CD14-positive monocyte (primary cell): ENCODE measurements at regions not wholly inside any gene's neighbourhood (a gene's known extent, or its start where the extent isn't known, plus 50 kb on each side); places are given as distances from the start of the nearest gene placed in this dataset.
"Not testable (repeated sequence)": the region's sequence is repeated elsewhere in the genome, so short reads cannot be mapped to it uniquely, and the experiment has no call there.

Experiments
- DNase-seq, 3 donors: peaks; one replicate each; pipeline ENCODE4 v3.0.0-alpha.2; 2011 to 2022
- H2AFZ ChIP-seq: 2 replicates; pipeline ENCODE4 v1.6.0; 2012; ENCODE audit warnings: mild to moderate bottlenecking, low read depth, low read length, inconsistent platforms; ENCODE audit not compliant: insufficient read depth, poor library complexity, severe bottlenecking
- H3K27ac ChIP-seq, 2 donors: 1 replicate in 1 of 2; 2 replicates in 1 of 2; pipeline ENCODE4 v1.5.1; 2012 to 2013; ENCODE audit warnings: low read length in 2 of 2, control low read depth in 1 of 2, inconsistent platforms in 1 of 2, low read depth in 1 of 2, mild to moderate bottlenecking in 1 of 2
- H3K27me3 ChIP-seq, 2 donors: one replicate each; pipeline versions ENCODE4 v1.6.0 to v1.6.1; 2011 to 2013; ENCODE audit warnings: low read length in 2 of 2; ENCODE audit not compliant: control insufficient read depth in 2 of 2, insufficient read depth in 2 of 2
- H3K36me3 ChIP-seq, 2 donors: replicated peaks in 1 of 2; 1 replicate in 1 of 2; 2 replicates in 1 of 2; pipeline versions ENCODE4 v1.5.1 to v1.6.1; 2012 to 2013; ENCODE audit warnings: low read length in 2 of 2, control low read depth in 1 of 2, inconsistent platforms in 1 of 2, mild to moderate bottlenecking in 1 of 2; ENCODE audit not compliant: insufficient read depth in 2 of 2, control insufficient read depth in 1 of 2
- H3K4me1 ChIP-seq, 2 donors: 1 replicate in 1 of 2; 2 replicates in 1 of 2; pipeline versions ENCODE4 v1.5.1 to v1.6.1; 2012 to 2013; ENCODE audit warnings: low read length in 2 of 2, control low read depth in 1 of 2, inconsistent platforms in 1 of 2, mild to moderate bottlenecking in 1 of 2, moderate library complexity in 1 of 2; ENCODE audit not compliant: insufficient read depth in 2 of 2, control insufficient read depth in 1 of 2
- H3K4me2 ChIP-seq: replicated peaks from 2 replicates; pipeline ENCODE3; 2012; ENCODE audit warnings: low read length, moderate library complexity, mild to moderate bottlenecking; ENCODE audit not compliant: poor library complexity, severe bottlenecking; ENCODE audit errors: extremely low read depth
- H3K4me3 ChIP-seq, 3 experiments: fragments of 200-600 bp in 1 of 3; sonication (generic) in 1 of 3; replicated peaks in 1 of 3; 1 replicate in 2 of 3; 2 replicates in 1 of 3; pipeline ENCODE4 v1.5.1; 2011 to 2013; ENCODE audit warnings: low read length in 3 of 3, mild to moderate bottlenecking in 3 of 3, control low read depth in 2 of 3, low read depth in 2 of 3, inconsistent platforms in 1 of 3, moderate library complexity in 1 of 3
- H3K79me2 ChIP-seq: 2 replicates; pipeline ENCODE4 v1.6.0; 2012; ENCODE audit warnings: mild to moderate bottlenecking, control low read depth, inconsistent platforms, low read length, moderate library complexity; ENCODE audit not compliant: insufficient read depth
- H3K9ac ChIP-seq: 2 replicates; pipeline ENCODE4 v1.6.0; 2017; ENCODE audit warnings: low read length, mild to moderate bottlenecking; ENCODE audit not compliant: insufficient read depth, poor library complexity, severe bottlenecking
- H3K9me3 ChIP-seq, 2 donors: replicated peaks in 1 of 2; 1 replicate in 1 of 2; 2 replicates in 1 of 2; pipeline versions ENCODE4 v1.5.1 to v1.6.1; 2012 to 2013; ENCODE audit warnings: low read length in 2 of 2, control low read depth in 1 of 2; ENCODE audit not compliant: control insufficient read depth in 1 of 2, insufficient read depth in 1 of 2
- H4K20me1 ChIP-seq: 2 replicates; pipeline ENCODE4 v1.6.0; 2012; ENCODE audit warnings: mild to moderate bottlenecking, low read length, control low read depth, moderate library complexity; ENCODE audit not compliant: insufficient read depth
- H3K27ac Mint-ChIP-seq, 7 donors: one replicate each; pipeline ENCODE4 v1.8.0; 2020; ENCODE audit warnings: mild to moderate bottlenecking in 7 of 7, mixed read lengths in 7 of 7, moderate library complexity in 6 of 7, inconsistent platforms in 2 of 7
- H3K27me3 Mint-ChIP-seq, 3 donors: one replicate each; pipeline ENCODE4 v1.8.0; 2021 to 2022; ENCODE audit warnings: low read depth in 3 of 3, mild to moderate bottlenecking in 3 of 3, mixed read lengths in 3 of 3, moderate library complexity in 3 of 3, inconsistent platforms in 1 of 3
- H3K36me3 Mint-ChIP-seq, 2 donors: one replicate each; pipeline ENCODE4 v1.8.0; 2020; ENCODE audit warnings: mixed read lengths in 2 of 2, inconsistent platforms in 1 of 2, mild to moderate bottlenecking in 1 of 2
- H3K4me1 Mint-ChIP-seq: one replicate; pipeline ENCODE4 v1.8.0; 2020; ENCODE audit warnings: mild to moderate bottlenecking, mixed read lengths
- H3K4me3 Mint-ChIP-seq, 2 donors: one replicate each; pipeline ENCODE4 v1.8.0; 2020; ENCODE audit warnings: mild to moderate bottlenecking in 2 of 2, mixed read lengths in 2 of 2, moderate library complexity in 1 of 2
- H3K9me3 Mint-ChIP-seq, 7 donors: one replicate each; pipeline ENCODE4 v1.8.0; 2020 to 2022; ENCODE audit warnings: mixed read lengths in 7 of 7, mild to moderate bottlenecking in 6 of 7, moderate library complexity in 6 of 7, inconsistent platforms in 2 of 7
- WGBS: methylation state at CpG from one replicate; pipeline ENCODE4 v1.1.5; 2013; ENCODE audit warnings: missing lambda C conversion rate; ENCODE audit not compliant: insufficient coverage; 5-methylcytosine and 5-hydroxymethylcytosine counted together
- intact Hi-C, 2 donors: fragments of 100-400 bp; cut with micrococcal nuclease; formaldehyde crosslinking; loops; one replicate each; pipeline versions ENCODE4 v1.15.0 to v1.15.1; 2023
- TF ChIP-seq, protein P1 (sequence below): fragments of 200-600 bp; IDR thresholded peaks from one replicate; pipeline ENCODE4 v1.8.0; 2022; ENCODE audit warnings: antibody characterized with exemption, mild to moderate bottlenecking

DNA sequence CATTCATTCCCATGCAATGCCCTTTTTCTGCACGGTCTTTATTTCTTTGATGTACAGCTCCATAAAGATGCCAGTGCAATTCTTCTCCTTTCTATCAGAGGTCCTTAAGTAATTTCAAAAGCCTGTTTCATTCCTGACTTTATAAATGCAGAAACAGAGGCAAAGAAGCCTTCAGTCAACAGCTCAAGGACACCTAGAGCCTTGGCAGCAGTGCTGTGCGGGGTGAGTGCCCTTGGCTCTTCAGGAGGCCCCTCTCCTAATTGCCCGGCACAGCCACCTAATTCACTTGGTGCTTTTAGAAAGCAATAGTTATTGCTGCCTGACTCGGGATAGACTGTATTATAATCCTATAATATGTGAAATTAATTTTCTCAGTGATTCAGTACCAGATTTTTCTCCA is 169.6 kb upstream of the KLF6 start:
- Histone ChIP-seq H4K20me1 (no peaks in the 10 kb centered on the region), H3K27ac (no peak overlapping the region), H3K9me3 (no peaks in the 10 kb centered on the region), H3K27me3 (no peaks in the 10 kb centered on the region), H3K4me3 (no peak overlapping the region), H3K4me1 (no peaks in the 10 kb centered on the region), H3K4me2 (no peak overlapping the region), H3K36me3 (no peaks in the 10 kb centered on the region), H2AFZ (no peak overlapping the region), H3K79me2 (no peaks in the 10 kb centered on the region), H3K9ac (no peak overlapping the region)
- TF ChIP-seq, protein P1, sequence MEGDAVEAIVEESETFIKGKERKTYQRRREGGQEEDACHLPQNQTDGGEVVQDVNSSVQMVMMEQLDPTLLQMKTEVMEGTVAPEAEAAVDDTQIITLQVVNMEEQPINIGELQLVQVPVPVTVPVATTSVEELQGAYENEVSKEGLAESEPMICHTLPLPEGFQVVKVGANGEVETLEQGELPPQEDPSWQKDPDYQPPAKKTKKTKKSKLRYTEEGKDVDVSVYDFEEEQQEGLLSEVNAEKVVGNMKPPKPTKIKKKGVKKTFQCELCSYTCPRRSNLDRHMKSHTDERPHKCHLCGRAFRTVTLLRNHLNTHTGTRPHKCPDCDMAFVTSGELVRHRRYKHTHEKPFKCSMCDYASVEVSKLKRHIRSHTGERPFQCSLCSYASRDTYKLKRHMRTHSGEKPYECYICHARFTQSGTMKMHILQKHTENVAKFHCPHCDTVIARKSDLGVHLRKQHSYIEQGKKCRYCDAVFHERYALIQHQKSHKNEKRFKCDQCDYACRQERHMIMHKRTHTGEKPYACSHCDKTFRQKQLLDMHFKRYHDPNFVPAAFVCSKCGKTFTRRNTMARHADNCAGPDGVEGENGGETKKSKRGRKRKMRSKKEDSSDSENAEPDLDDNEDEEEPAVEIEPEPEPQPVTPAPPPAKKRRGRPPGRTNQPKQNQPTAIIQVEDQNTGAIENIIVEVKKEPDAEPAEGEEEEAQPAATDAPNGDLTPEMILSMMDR: no peak
- Mint-ChIP-seq H3K4me3 (no peak overlapping the region), H3K9me3 (no peaks in the 10 kb centered on the region), H3K4me1 (no peaks in the 10 kb centered on the region), H3K27me3 (peaks cover 0 to 2% (median 2%) of the 10 kb centered on the region in 3 donors), H3K36me3 (no peaks in the 10 kb centered on the region), H3K27ac (no peak overlapping the region)
- WGBS: 100% methylated on average over 2 of the region's 4 CpGs
- DNase-seq: no peak
- intact Hi-C loops: no loop called here

DNA sequence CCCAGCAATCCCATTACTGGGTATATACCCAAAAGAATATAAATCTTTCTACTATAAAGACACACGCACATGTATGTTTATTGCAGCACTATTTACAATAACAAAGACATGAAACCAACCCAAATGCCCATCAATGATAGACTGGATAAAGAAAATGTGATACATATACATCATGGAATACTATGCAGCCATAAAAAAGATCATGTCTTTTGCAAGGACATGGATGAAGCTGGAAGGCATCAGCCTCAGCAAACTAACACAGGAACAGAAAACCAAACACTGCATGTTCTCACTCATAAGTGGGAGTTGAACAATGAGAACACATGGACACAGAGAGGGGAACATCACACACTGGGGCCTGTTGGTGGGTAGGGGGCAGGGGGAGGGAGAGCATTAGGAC is 169.0 kb upstream of the KLF6 start:
- H2AFZ ChIP-seq, H3K36me3 ChIP-seq, H3K4me3 Mint-ChIP-seq, H4K20me1 ChIP-seq, H3K9ac ChIP-seq, H3K27me3 Mint-ChIP-seq, H3K9me3 Mint-ChIP-seq, H3K4me3 ChIP-seq, H3K27ac Mint-ChIP-seq, H3K4me2 ChIP-seq, H3K4me1 Mint-ChIP-seq, DNase-seq, H3K27ac ChIP-seq, H3K4me1 ChIP-seq, intact Hi-C loops, H3K36me3 Mint-ChIP-seq, H3K9me3 ChIP-seq, H3K27me3 ChIP-seq, H3K79me2 ChIP-seq: not testable (repeated sequence)
- no CpG with 5 or more reads among the region's 1 CpG for WGBS
